SK-N-MC (cell line): ENCODE measurements at regions not wholly inside any gene's neighbourhood (a gene's known extent, or its start where the extent isn't known, plus 50 kb on each side); places are given as distances from the start of the nearest gene placed in this dataset.

Source experiments
- DNase-seq: peaks from one replicate; pipeline ENCODE4 v3.0.0-alpha.2; 2011; ENCODE audit warnings: low read depth, low spot score
- H3K27ac ChIP-seq: fragments of 200-600 bp; sonication (generic); 2 replicates; pipeline ENCODE4 v1.5.1; 2016; ENCODE audit warnings: mixed run types
- H3K36me3 ChIP-seq: fragments of 200-600 bp; sonication (generic); 2 replicates; pipeline ENCODE4 v1.6.1; 2017; ENCODE audit warnings: antibody characterized with exemption, low read length, mixed read lengths; ENCODE audit not compliant: insufficient read depth
- H3K4me3 ChIP-seq: fragments of 200-600 bp; sonication (generic); 2 replicates; pipeline ENCODE4 v1.5.1; 2016
- H3K9ac ChIP-seq: fragments of 200-600 bp; sonication (generic); 2 replicates; pipeline ENCODE4 v1.8.0; 2017; ENCODE audit warnings: mixed run types, mixed read lengths; ENCODE audit not compliant: insufficient read length
- H3K9me3 ChIP-seq: fragments of 200-600 bp; sonication (generic); 2 replicates; pipeline ENCODE4 v1.6.1; 2017; ENCODE audit warnings: low read depth, mild to moderate bottlenecking, antibody characterized with exemption, low read length, moderate library complexity, mixed read lengths
- EZH2 ChIP-seq: fragments of 200-600 bp; sonication (generic); IDR thresholded peaks from one replicate; pipeline ENCODE4 v1.6.1; 2017; ENCODE audit warnings: antibody characterized with exemption
- FOXP2 ChIP-seq: optimal IDR thresholded peaks from 2 replicates; pipeline ENCODE3; 2011; ENCODE audit warnings: mild to moderate bottlenecking, moderate library complexity; ENCODE audit not compliant: insufficient read depth; ENCODE audit errors: extremely low read length, control extremely low read depth
- POLR2AphosphoS5 ChIP-seq: IDR thresholded peaks from 2 replicates; pipeline ENCODE4 v1.6.1; 2012; ENCODE audit warnings: mild to moderate bottlenecking, low read depth, low read length, borderline replicate concordance

DNA sequence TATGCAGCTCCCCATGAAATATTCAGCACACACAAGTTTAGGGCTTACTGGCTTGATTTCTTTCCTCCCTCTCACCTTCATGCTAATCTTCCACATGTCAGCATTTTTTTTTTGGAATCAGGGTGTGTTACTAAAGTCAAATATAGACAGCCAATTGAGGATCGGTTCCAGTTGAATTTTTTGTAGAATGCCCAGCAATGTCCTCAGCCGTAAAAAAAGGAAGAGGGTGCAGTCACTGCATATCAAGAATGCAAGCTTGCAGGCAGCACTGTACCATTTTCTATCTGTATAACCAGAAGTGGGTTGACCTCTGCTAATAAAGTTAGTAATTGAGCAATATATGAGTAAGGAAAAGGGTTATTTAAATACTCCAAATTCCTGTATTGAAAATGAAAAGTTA lies 51.4 kb upstream of the CHMP2B start:
- Histone ChIP-seq H3K9ac (no peak overlapping the region), H3K27ac (no peak overlapping the region; the same call in 1 of the 2 replicates), H3K36me3 (no peaks in the 10 kb centered on the region), H3K4me3 (no peak overlapping the region), H3K9me3 (no peaks in the 10 kb centered on the region)
- TF ChIP-seq FOXP2 (no peak), EZH2 (no peak), POLR2AphosphoS5 (no peak)
- DNase-seq: no peak

DNA sequence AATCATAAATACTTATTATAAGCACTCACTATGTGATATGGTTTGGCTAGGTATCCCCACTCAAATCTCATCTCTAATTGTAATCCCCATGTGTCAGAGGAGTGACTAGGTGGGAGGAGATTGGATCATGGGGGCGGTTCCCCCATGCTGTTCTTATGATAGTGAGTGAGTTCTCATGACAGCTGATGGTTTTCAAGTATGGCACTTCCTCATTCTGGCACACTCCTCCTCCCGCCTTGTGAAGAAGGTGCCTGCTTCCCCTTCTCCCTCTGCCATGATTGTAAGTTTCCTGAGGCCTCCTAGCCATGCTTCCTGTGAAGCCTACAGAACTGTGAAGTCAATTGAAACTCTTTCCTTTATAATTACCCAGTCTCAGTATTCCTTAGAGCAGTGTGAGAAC lies 53.3 kb upstream of the CHMP2B start:
- no peaks in the 10 kb centered on the region for H3K36me3 ChIP-seq
- no peak for DNase-seq
- no peak overlapping the region for H3K9ac ChIP-seq
- TF ChIP-seq POLR2AphosphoS5 (no peak), FOXP2 (no peak), EZH2 (no peak)
- H3K4me3 ChIP-seq: no peak overlapping the region
- no peaks in the 10 kb centered on the region for H3K9me3 ChIP-seq
- H3K27ac ChIP-seq: no peak overlapping the region

DNA sequence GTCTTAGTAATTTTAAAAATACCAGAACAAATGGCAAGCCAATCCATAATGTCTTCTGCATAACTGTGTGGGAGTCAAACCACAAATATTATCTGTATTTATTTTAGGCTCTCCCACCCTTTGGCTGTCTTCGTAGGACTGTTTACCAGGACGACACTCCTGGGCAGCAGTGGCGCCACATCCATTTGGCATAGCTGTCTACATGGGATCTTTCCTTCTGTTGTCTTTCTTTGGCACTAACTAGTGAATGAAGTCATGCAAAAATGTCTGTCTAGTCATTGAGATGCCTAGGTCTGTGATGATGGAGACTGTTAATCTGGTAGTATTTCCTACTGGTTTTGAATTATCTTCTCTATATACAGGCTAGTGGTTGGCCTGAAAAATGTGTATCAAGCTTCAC lies 54.0 kb upstream of the CHMP2B start:
- Histone ChIP-seq H3K36me3 (no peaks in the 10 kb centered on the region), H3K9me3 (no peaks in the 10 kb centered on the region), H3K9ac (no peak overlapping the region), H3K27ac (no peak overlapping the region), H3K4me3 (no peak overlapping the region)
- TF ChIP-seq FOXP2 (no peak), EZH2 (no peak)
- DNase-seq: no peak

DNA sequence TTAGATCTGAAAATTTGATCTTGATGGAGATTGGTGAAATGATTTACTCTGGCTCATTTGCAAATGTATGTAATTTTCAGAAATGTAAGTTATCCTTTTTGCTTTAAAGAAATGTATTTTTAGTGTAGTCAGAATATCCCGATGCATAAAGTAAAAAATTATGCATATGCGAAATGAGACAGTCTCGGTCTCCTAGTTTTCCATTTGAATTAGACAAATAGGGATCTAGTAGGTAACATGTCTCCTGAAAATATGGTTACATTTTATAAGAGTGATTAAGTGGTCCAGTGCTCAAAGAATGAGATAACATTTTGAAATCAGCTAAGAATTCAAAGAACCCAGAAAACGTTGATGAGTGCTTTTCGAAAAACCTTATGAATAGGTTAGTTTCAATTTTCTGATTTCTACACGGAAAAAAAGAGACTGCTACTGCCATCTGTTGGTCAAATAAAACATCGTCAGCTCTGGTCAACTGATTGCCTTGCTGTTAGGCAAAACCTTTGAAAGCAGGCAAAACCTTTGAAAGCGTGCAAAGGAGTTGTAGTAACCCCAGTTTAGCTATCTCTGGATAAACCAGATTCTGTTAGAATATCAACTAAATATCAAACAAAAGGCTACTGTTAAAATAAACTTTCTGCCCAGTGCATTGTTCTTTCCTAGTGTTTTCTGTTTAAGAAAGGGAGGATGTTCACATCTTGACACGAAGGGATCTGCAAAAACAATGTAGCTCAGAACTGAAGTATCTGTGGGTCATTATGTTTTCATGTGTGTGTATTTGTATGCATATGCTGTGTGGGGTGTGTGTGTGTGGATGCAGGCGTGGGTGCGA lies 59.3 kb upstream of the CHMP2B start:
- H3K4me3 ChIP-seq: peak overlapping the region; percentile 61
- peak overlapping the region; percentile 13 for H3K9ac ChIP-seq
- no peaks in the 10 kb centered on the region for H3K9me3 ChIP-seq
- peak; percentile 57 for DNase-seq
- no peak for TF ChIP-seq FOXP2
- no peak for TF ChIP-seq POLR2AphosphoS5
- TF ChIP-seq EZH2: no peak
- H3K27ac ChIP-seq: no peak overlapping the region
- H3K36me3 ChIP-seq: no peaks in the 10 kb centered on the region

DNA sequence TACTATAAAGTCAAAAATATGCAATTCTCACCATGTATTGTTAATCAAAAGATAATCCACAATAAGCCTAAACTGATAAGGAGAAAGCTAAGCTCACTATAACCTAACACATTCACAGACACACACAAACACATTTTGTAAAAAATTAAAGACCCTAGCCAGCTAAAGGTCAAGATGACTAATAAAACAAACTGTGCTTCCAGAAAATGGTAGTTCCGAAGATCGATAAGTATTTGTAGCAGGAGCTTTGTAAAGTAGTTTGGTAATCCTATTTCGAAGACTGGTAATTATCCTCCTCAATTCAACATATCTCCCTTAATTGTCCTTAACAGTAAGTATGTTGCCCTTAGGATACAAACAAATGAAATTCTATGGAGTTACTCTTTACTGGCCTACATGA lies 62.9 kb upstream of the CHMP2B start:
- H3K4me3 ChIP-seq: no peak overlapping the region
- no peak overlapping the region for H3K27ac ChIP-seq
- no peak overlapping the region for H3K9ac ChIP-seq
- TF ChIP-seq POLR2AphosphoS5 (no peak), FOXP2 (no peak), EZH2 (no peak)
- H3K36me3 ChIP-seq: no peaks in the 10 kb centered on the region
- no peaks in the 10 kb centered on the region for H3K9me3 ChIP-seq
- DNase-seq: no peak

DNA sequence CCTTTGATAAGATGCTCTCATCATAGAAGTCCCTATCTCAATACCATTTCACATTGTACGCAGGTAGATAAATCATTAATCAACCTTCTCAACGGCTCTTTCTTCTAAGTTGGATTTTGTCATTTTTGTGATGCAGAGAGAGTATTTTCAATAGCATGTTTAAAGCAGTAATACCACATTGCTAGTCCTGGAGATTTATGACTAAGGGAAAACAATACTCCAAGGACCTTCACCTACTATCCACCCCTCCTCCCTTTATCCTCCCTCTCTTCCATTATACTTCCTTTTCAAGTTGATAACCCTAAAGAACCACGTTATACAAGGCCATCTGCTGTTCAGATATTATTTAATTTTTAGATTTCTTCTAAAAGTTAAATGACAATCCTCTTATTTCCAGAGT lies 65.3 kb upstream of the CHMP2B start:
- H3K9me3 ChIP-seq: no peaks in the 10 kb centered on the region
- no peak overlapping the region for H3K27ac ChIP-seq
- DNase-seq: no peak
- H3K9ac ChIP-seq: no peak overlapping the region
- no peak for TF ChIP-seq EZH2
- no peak for TF ChIP-seq FOXP2
- TF ChIP-seq POLR2AphosphoS5: no peak
- no peak overlapping the region for H3K4me3 ChIP-seq
- no peaks in the 10 kb centered on the region for H3K36me3 ChIP-seq

DNA sequence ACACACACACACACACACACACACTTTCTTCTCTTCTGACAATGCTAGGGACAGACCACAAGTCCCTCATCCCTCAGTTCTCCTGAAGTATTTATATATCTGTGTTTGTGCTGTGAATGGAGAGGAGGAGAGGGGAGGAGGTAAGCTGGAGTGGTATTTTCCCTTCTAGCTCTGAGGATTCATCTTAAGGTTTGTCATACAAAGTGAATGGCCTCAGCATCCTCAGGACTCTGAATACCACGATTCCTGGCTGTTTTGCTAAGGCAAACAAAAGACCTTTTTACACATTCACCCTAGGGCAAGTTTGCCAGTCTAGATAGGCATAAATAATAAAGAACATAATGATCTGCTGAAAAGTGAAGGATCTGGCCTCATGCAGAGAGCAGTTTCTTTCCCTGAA lies 65.7 kb upstream of the CHMP2B start:
- no peaks in the 10 kb centered on the region for H3K9me3 ChIP-seq
- TF ChIP-seq POLR2AphosphoS5 (no peak), EZH2 (no peak), FOXP2 (no peak)

DNA sequence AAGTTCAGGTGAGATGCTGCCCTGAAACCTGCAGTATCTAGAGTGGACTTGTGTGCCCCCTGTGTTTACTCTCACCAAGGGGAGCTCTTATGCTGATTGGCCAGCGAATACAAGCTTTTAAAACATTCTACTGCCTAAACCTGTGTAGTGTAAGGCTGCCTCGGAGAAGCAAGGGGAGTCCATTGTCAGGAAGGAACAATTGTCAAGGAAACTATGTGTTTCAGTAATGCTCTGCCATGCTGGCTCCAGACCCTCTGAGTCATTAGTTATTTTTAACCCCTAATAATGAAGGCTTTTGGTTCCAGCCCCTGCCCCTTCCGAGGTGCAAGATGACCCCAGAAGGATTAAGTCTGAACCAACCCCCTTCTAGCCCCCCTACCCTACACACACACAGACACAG lies 66.1 kb upstream of the CHMP2B start:
- DNase-seq: no peak
- no peak overlapping the region for H3K4me3 ChIP-seq
- H3K9me3 ChIP-seq: no peaks in the 10 kb centered on the region
- no peak overlapping the region for H3K27ac ChIP-seq
- no peaks in the 10 kb centered on the region for H3K36me3 ChIP-seq
- H3K9ac ChIP-seq: no peak overlapping the region
- TF ChIP-seq FOXP2 (no peak), EZH2 (no peak), POLR2AphosphoS5 (no peak)

More for the DNA sequence above, 65.7 kb upstream of the CHMP2B start:
- H3K9ac ChIP-seq: no peak overlapping the region
- DNase-seq: no peak
- no peak overlapping the region for H3K4me3 ChIP-seq
- no peaks in the 10 kb centered on the region for H3K36me3 ChIP-seq
- no peak overlapping the region for H3K27ac ChIP-seq

DNA sequence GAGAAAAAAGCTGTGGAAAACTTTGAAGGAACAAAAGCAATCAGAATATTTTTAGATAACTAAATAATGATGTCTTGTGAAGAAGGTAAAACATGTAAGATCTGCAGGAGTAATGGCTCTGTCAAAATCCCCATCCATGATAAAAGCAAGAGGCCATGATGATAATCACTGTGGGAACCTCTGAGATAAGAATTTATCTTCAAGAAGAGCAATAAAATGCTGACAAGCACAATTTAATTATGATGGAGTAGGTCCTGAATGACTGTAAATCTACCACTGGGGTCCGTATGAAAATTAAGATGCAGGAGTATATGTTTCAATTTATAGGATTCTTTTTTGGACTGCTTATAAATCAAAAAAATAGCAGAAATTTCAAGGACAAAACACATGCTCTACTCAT lies 68.3 kb upstream of the CHMP2B start:
- Histone ChIP-seq H3K36me3 (no peaks in the 10 kb centered on the region), H3K9ac (no peak overlapping the region), H3K4me3 (no peak overlapping the region), H3K27ac (no peak overlapping the region), H3K9me3 (no peaks in the 10 kb centered on the region)
- TF ChIP-seq EZH2 (no peak), FOXP2 (no peak), POLR2AphosphoS5 (no peak)
- DNase-seq: no peak
